ENCODE measurements at regions not wholly inside any gene's neighbourhood (a gene's known extent, or its start where the extent isn't known, plus 50 kb on each side); places are given as distances from the start of the nearest gene placed in this dataset.
"Not testable (repeated sequence)": the region's sequence is repeated elsewhere in the genome, so short reads cannot be mapped to it uniquely, and the experiment has no call there.

GRCh38 chr19:30812099-30812678, 440.0 kb downstream of the ZNF536 start:
- H3K4me3 ChIP-seq (ENCODE audit: control insufficient read depth, low read depth, low read length): no peak overlapping the region
- TF ChIP-seq CTCF (IDR thresholded peaks at IDR 0.05; ENCODE audit: control insufficient read depth, insufficient read depth, low read depth, low read length, missing control alignments): no peak
- DNase-seq (ENCODE audit: low read depth): no peak

GRCh38 chr19:30811397-30812098, 439.4 kb downstream of the ZNF536 start:
- no peak overlapping the region for H3K4me3 ChIP-seq (ENCODE audit: control insufficient read depth, low read depth, low read length)
- DNase-seq (ENCODE audit: low read depth): no peak
- no peak for TF ChIP-seq CTCF (IDR thresholded peaks at IDR 0.05; ENCODE audit: control insufficient read depth, insufficient read depth, low read depth, low read length, missing control alignments)

- no peak overlapping the region for H3K4me3 ChIP-seq (ENCODE audit: control insufficient read depth, low read depth, low read length)
- no peak for DNase-seq (ENCODE audit: low read depth)
- TF ChIP-seq CTCF (IDR thresholded peaks at IDR 0.05; ENCODE audit: control insufficient read depth, insufficient read depth, low read depth, low read length, missing control alignments): no peak
Measured at GRCh38 chr19:30810726-30811125, 438.5 kb downstream of the ZNF536 start.

- no peak overlapping the region for H3K4me3 ChIP-seq (ENCODE audit: control insufficient read depth, low read depth, low read length)
- no peak for DNase-seq (ENCODE audit: low read depth)
- no peak for TF ChIP-seq CTCF (IDR thresholded peaks at IDR 0.05; ENCODE audit: control insufficient read depth, insufficient read depth, low read depth, low read length, missing control alignments)
Measured at GRCh38 chr19:30807278-30807677, 435.1 kb downstream of the ZNF536 start.

- no peak for TF ChIP-seq CTCF (IDR thresholded peaks at IDR 0.05; ENCODE audit: control insufficient read depth, insufficient read depth, low read depth, low read length, missing control alignments)
- DNase-seq (ENCODE audit: low read depth): no peak
- H3K4me3 ChIP-seq (ENCODE audit: control insufficient read depth, low read depth, low read length): no peak overlapping the region
Measured at GRCh38 chr19:30806311-30806710, 434.1 kb downstream of the ZNF536 start.

- no peak for TF ChIP-seq CTCF (IDR thresholded peaks at IDR 0.05; ENCODE audit: control insufficient read depth, insufficient read depth, low read depth, low read length, missing control alignments)
- no peak overlapping the region for H3K4me3 ChIP-seq (ENCODE audit: control insufficient read depth, low read depth, low read length)
- no peak for DNase-seq (ENCODE audit: low read depth)
Measured at GRCh38 chr19:30804751-30805150, 432.6 kb downstream of the ZNF536 start.

GRCh38 chr19:30804333-30804732, 432.1 kb downstream of the ZNF536 start:
- not testable (repeated sequence) for H3K4me3 ChIP-seq (ENCODE audit: control insufficient read depth, low read depth, low read length); DNase-seq (ENCODE audit: low read depth)
